Activated CD4-positive, alpha-beta memory T cell treated with anti-CD3 and anti-CD28 coated beads, Interleukin-2, amount 10 ng/mL, durations not matched to agents 7 days and 5 days (primary cell): ENCODE measurements at regions not wholly inside any gene's neighbourhood (a gene's known extent, or its start where the extent isn't known, plus 50 kb on each side); places are given as distances from the start of the nearest gene placed in this dataset.

Source experiments
- CTCF ChIA-PET: fragments of 350-600 bp; sonication (Branson Sonifier 250); formaldehyde crosslinking; loops from one replicate; lab custom pipeline; 2021; ENCODE audit warnings: antibody characterized with exemption, inconsistent platforms; lab: Charles Lee
- POLR2A ChIA-PET: fragments of 350-600 bp; sonication (Branson Sonifier 250); formaldehyde crosslinking; loops from one replicate; lab custom pipeline; 2021; ENCODE audit warnings: antibody characterized with exemption; lab: Charles Lee
- DNase-seq: peaks from one replicate; pipeline ENCODE4 v3.0.0-alpha.2; 2020
- H3K27ac Mint-ChIP-seq: one replicate; pipeline ENCODE4 v1.8.0; 2021; ENCODE audit warnings: mild to moderate bottlenecking, mixed read lengths
- H3K27me3 Mint-ChIP-seq: one replicate; pipeline ENCODE4 v1.8.0; 2021; ENCODE audit warnings: mixed read lengths
- H3K36me3 Mint-ChIP-seq: one replicate; pipeline ENCODE4 v1.8.0; 2021; ENCODE audit warnings: low read depth, mixed read lengths
- H3K4me1 Mint-ChIP-seq: one replicate; pipeline ENCODE4 v1.8.0; 2021; ENCODE audit warnings: mixed read lengths
- H3K4me3 Mint-ChIP-seq: one replicate; pipeline ENCODE4 v1.8.0; 2021; ENCODE audit warnings: mild to moderate bottlenecking, mixed read lengths
- H3K9me3 Mint-ChIP-seq: one replicate; pipeline ENCODE4 v1.8.0; 2021; ENCODE audit warnings: mixed read lengths

DNA sequence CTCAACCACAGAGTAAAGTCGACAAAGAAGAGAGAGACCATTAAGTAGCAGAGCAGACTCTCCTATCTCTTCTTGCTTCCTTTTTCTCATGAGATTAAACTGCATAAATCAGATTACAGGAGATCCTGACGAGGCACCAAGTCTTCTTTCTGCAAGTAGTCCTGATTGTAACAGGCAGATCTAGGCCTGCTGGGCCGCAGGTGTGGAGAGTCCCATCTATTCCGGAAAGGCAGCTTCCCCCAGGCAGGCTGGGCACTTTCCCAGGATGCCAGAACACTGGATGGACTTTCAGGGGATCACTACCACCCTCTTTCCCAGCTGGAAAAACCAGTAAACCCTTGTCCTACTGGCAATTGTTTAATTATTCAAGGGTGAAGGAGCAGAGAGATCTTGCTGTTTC, 173.0 kb upstream of the CADM1 start:
- H3K27ac Mint-ChIP-seq, result no peak overlapping the region
- H3K36me3 Mint-ChIP-seq, result no peaks in the 10 kb centered on the region
- H3K27me3 Mint-ChIP-seq, result no peaks in the 10 kb centered on the region
- H3K9me3 Mint-ChIP-seq, result no peaks in the 10 kb centered on the region
- POLR2A ChIA-PET, result no interaction called here
- DNase-seq, result no peak
- CTCF ChIA-PET, result no interaction called here
- H3K4me1 Mint-ChIP-seq, result no peaks in the 10 kb centered on the region
- no peak overlapping the region for H3K4me3 Mint-ChIP-seq

- Mint-ChIP-seq H3K9me3 (no peaks in the 10 kb centered on the region), H3K4me1 (no peaks in the 10 kb centered on the region), H3K36me3 (no peaks in the 10 kb centered on the region), H3K27ac (no peak overlapping the region), H3K4me3 (no peak overlapping the region), H3K27me3 (no peaks in the 10 kb centered on the region)
- ChIA-PET POLR2A (no interaction called here), CTCF (no interaction called here)
- DNase-seq, result no peak
Measured at GRCh38 chr11:115676768-115677167, 172.6 kb upstream of the CADM1 start.

DNA sequence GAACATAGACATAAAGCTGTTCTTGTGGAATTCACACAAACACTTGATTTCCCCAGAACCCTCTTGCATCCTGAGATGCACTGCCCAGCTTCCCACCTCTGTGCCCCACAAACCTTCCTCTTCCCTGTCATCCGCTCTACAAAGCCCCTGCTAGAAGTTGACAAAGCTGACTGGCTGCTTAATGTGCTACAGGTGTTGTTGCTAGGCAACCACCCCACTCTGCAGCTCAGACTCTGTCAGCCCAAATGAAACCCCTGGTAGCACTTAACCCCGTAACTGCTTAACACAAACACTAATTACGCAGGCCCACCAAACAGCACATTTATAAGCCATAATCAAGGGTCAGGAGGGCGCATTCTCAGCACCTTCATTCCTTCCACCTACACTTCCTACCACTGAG, 172.0 kb upstream of the CADM1 start:
- Mint-ChIP-seq H3K9me3 (no peaks in the 10 kb centered on the region), H3K27me3 (no peaks in the 10 kb centered on the region), H3K27ac (no peak overlapping the region), H3K4me3 (no peak overlapping the region), H3K36me3 (no peaks in the 10 kb centered on the region), H3K4me1 (no peaks in the 10 kb centered on the region)
- ChIA-PET CTCF (no interaction called here), POLR2A (no interaction called here)
- no peak for DNase-seq

- Mint-ChIP-seq H3K4me3 (no peak overlapping the region), H3K27me3 (no peaks in the 10 kb centered on the region), H3K9me3 (no peaks in the 10 kb centered on the region), H3K27ac (no peak overlapping the region), H3K36me3 (no peaks in the 10 kb centered on the region), H3K4me1 (no peaks in the 10 kb centered on the region)
- DNase-seq, result no peak
- ChIA-PET CTCF (no interaction called here), POLR2A (no interaction called here)
Measured at GRCh38 chr11:115674937-115675544, 170.8 kb upstream of the CADM1 start.

GRCh38 chr11:115674176-115674936, 170.1 kb upstream of the CADM1 start:
- H3K9me3 Mint-ChIP-seq, result no peaks in the 10 kb centered on the region
- no peaks in the 10 kb centered on the region for H3K36me3 Mint-ChIP-seq
- CTCF ChIA-PET, result no interaction called here
- POLR2A ChIA-PET, result no interaction called here
- no peak overlapping the region for H3K27ac Mint-ChIP-seq
- DNase-seq, result no peak
- no peak overlapping the region for H3K4me3 Mint-ChIP-seq
- H3K27me3 Mint-ChIP-seq, result no peaks in the 10 kb centered on the region
- no peaks in the 10 kb centered on the region for H3K4me1 Mint-ChIP-seq

GRCh38 chr11:115673720-115674119, 169.5 kb upstream of the CADM1 start:
- ChIA-PET POLR2A (no interaction called here), CTCF (no interaction called here)
- no peak for DNase-seq
- no peak overlapping the region for H3K4me3 Mint-ChIP-seq
- no peaks in the 10 kb centered on the region for H3K27me3 Mint-ChIP-seq
- H3K27ac Mint-ChIP-seq, result no peak overlapping the region
- H3K36me3 Mint-ChIP-seq, result no peaks in the 10 kb centered on the region
- H3K4me1 Mint-ChIP-seq, result no peaks in the 10 kb centered on the region
- H3K9me3 Mint-ChIP-seq, result no peaks in the 10 kb centered on the region

DNA sequence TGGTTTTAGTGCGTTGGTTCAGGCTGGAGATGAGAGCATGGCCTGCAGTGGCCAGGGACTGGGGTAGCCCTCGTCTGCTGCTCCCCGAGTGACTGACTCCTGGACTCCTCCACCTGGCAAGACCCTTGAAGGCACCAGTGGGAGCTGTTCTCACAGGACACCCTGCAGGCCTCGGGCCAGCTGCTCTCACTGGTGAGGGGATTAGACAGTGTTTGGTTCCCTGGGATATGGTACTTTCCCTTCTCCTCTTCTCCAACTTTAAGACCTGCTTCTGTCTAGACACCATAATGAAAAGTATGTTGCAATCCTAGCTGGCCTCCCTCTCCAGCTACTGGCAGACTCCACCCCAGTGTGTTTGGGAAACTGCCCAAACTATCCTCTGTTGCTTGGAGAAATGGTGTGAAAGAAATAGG, 168.8 kb upstream of the CADM1 start:
- ChIA-PET CTCF (no interaction called here), POLR2A (no interaction called here)
- no peak overlapping the region for H3K4me3 Mint-ChIP-seq
- no peaks in the 10 kb centered on the region for H3K27me3 Mint-ChIP-seq
- H3K9me3 Mint-ChIP-seq, result no peaks in the 10 kb centered on the region
- no peak overlapping the region for H3K27ac Mint-ChIP-seq
- no peak for DNase-seq
- H3K36me3 Mint-ChIP-seq, result no peaks in the 10 kb centered on the region
- H3K4me1 Mint-ChIP-seq, result no peaks in the 10 kb centered on the region

DNA sequence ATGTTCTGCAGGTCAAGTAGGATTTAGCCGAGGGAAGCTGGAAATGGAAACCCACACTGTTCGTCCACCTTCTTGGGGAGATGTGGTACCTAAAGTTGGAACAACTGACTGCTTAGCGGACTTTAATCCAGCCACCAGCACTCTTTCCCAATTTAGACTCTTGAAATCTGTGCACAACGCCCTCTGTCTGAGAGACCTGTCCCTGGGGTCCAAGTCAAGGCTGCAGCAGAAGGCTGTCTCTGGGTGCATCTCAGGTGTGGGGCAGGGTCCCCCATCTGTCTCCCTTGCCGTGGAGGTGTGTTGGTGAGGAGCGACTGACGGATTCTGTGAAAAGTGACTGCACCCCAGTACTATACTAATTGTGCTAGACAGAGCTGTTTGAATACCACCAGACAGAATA, 168.2 kb upstream of the CADM1 start:
- CTCF ChIA-PET, result no interaction called here
- POLR2A ChIA-PET, result no interaction called here
- H3K27me3 Mint-ChIP-seq, result no peaks in the 10 kb centered on the region
- DNase-seq, result no peak
- H3K9me3 Mint-ChIP-seq, result no peaks in the 10 kb centered on the region
- H3K4me1 Mint-ChIP-seq, result no peaks in the 10 kb centered on the region
- H3K36me3 Mint-ChIP-seq, result no peaks in the 10 kb centered on the region
- no peak overlapping the region for H3K4me3 Mint-ChIP-seq
- H3K27ac Mint-ChIP-seq, result no peak overlapping the region

DNA sequence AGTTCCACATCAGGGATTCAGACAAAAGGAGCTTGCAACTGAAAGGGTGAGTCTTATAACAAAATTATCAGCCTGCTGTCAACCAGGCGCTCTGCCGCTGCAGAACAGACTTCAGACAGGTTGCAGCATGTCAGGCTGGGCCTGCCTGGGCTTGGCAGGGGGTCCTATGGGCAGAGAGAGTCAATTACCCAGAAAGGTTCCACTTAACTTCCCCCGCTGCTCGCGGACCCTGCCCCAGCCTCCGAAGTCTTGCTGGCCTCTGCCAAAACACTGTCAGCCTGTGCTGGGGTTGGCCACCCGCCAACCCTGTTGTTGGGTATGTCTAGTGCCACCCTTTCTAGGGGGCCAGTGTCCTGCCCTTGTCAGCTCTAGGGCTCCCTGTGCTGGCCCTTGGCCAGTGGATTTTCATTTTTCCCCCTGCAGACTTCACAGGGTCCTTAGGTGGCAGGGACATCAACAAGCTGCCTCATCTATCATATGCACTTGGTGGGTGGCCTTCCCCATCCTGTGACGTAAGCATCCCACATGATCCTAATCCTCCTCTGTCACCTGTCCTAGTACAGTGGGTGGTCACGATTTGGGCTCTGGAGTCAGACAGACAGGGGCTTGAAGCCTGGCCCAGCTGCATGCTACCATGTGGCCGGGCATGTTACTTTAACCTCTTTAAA, 166.5 kb upstream of the CADM1 start:
- no peaks in the 10 kb centered on the region for H3K4me1 Mint-ChIP-seq
- H3K36me3 Mint-ChIP-seq, result no peaks in the 10 kb centered on the region
- ChIA-PET CTCF (no interaction called here), POLR2A (no interaction called here)
- DNase-seq, result no peak
- no peaks in the 10 kb centered on the region for H3K27me3 Mint-ChIP-seq
- H3K4me3 Mint-ChIP-seq, result no peak overlapping the region
- H3K9me3 Mint-ChIP-seq, result no peaks in the 10 kb centered on the region
- no peak overlapping the region for H3K27ac Mint-ChIP-seq

- Mint-ChIP-seq H3K27me3 (peaks cover 2% of the 10 kb centered on the region), H3K36me3 (no peaks in the 10 kb centered on the region), H3K4me3 (no peak overlapping the region), H3K9me3 (no peaks in the 10 kb centered on the region), H3K27ac (no peak overlapping the region), H3K4me1 (no peaks in the 10 kb centered on the region)
- DNase-seq, result no peak
- ChIA-PET CTCF (no interaction called here), POLR2A (no interaction called here)
Measured at GRCh38 chr11:115665958-115666357, 161.7 kb upstream of the CADM1 start.

- H3K36me3 Mint-ChIP-seq, result no peaks in the 10 kb centered on the region
- no peaks in the 10 kb centered on the region for H3K4me1 Mint-ChIP-seq
- H3K27me3 Mint-ChIP-seq, result peaks cover 9% of the 10 kb centered on the region
- no peak overlapping the region for H3K4me3 Mint-ChIP-seq
- POLR2A ChIA-PET, result no interaction called here
- no peak for DNase-seq
- no peak overlapping the region for H3K27ac Mint-ChIP-seq
- CTCF ChIA-PET, result no interaction called here
- H3K9me3 Mint-ChIP-seq, result no peaks in the 10 kb centered on the region
Measured at GRCh38 chr11:115665175-115665821, 161.1 kb upstream of the CADM1 start.

- ChIA-PET POLR2A (no interaction called here), CTCF (no interaction called here)
- Mint-ChIP-seq H3K36me3 (no peaks in the 10 kb centered on the region), H3K27me3 (peaks cover 14% of the 10 kb centered on the region), H3K4me1 (no peaks in the 10 kb centered on the region), H3K27ac (no peak overlapping the region), H3K9me3 (no peaks in the 10 kb centered on the region), H3K4me3 (no peak overlapping the region)
- no peak for DNase-seq
Measured at GRCh38 chr11:115664313-115664712, 160.1 kb upstream of the CADM1 start.

DNA sequence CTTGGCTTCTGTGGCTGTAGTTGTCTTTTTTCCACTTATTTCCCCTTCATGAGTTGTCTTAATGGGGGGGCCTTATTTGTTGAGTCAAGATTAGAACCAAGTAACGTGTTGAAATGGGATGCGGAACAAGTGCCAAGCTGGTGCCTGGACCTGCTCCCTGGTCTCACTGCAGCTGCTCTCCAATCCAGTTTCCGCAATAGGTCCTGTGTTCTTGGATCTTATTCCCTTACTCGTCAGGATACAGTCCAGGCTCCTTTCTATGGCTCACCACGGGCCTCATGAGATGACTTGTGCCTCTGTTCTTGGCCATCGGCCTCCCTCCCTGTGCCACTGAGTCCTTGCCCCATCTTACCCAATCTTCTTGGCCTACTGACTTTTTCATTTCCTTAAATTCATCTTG, 159.6 kb upstream of the CADM1 start:
- POLR2A ChIA-PET, result no interaction called here
- Mint-ChIP-seq H3K27ac (no peak overlapping the region), H3K4me1 (no peaks in the 10 kb centered on the region)

More for the DNA sequence above, 159.6 kb upstream of the CADM1 start:
- no peak for DNase-seq
- H3K27me3 Mint-ChIP-seq, result peaks cover 17% of the 10 kb centered on the region
- H3K36me3 Mint-ChIP-seq, result no peaks in the 10 kb centered on the region
- H3K9me3 Mint-ChIP-seq, result no peaks in the 10 kb centered on the region
- H3K4me3 Mint-ChIP-seq, result no peak overlapping the region
- CTCF ChIA-PET, result no interaction called here
